Body of pancreas (tissue), 4 donors: ENCODE measurements at regions not wholly inside any gene's neighbourhood (a gene's known extent, or its start where the extent isn't known, plus 50 kb on each side); places are given as distances from the start of the nearest gene placed in this dataset.

Experiments
- POLR2A ChIP-seq, 3 donors: fragments of 450-650 bp; IDR thresholded peaks; one replicate each; pipeline ENCODE4 v1.6.1; 2016; ENCODE audit warnings: antibody characterized with exemption in 3 of 3, mild to moderate bottlenecking in 2 of 3
- TF ChIP-seq, protein P1 (sequence below), 7 experiments: fragments of 450-650 bp in 4 of 7; fragments of 200-600 bp in 3 of 7; sonication (generic) in 3 of 7; IDR thresholded peaks; one replicate each; pipeline ENCODE4 v1.5.1; 2016 to 2019; ENCODE audit warnings: antibody characterized with exemption in 7 of 7

- TF ChIP-seq, protein P1, sequence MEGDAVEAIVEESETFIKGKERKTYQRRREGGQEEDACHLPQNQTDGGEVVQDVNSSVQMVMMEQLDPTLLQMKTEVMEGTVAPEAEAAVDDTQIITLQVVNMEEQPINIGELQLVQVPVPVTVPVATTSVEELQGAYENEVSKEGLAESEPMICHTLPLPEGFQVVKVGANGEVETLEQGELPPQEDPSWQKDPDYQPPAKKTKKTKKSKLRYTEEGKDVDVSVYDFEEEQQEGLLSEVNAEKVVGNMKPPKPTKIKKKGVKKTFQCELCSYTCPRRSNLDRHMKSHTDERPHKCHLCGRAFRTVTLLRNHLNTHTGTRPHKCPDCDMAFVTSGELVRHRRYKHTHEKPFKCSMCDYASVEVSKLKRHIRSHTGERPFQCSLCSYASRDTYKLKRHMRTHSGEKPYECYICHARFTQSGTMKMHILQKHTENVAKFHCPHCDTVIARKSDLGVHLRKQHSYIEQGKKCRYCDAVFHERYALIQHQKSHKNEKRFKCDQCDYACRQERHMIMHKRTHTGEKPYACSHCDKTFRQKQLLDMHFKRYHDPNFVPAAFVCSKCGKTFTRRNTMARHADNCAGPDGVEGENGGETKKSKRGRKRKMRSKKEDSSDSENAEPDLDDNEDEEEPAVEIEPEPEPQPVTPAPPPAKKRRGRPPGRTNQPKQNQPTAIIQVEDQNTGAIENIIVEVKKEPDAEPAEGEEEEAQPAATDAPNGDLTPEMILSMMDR (IDR thresholded peaks at IDR 0.05): no peak
- TF ChIP-seq POLR2A (IDR thresholded peaks at IDR 0.05): no peak
These were observed 120.1 kb upstream of the CDH4 start for GRCh38 chr20:61131944-61132343.
